CD14-positive monocyte (primary cell): ENCODE measurements at regions not wholly inside any gene's neighbourhood (a gene's known extent, or its start where the extent isn't known, plus 50 kb on each side); places are given as distances from the start of the nearest gene placed in this dataset.

Source experiments
- DNase-seq, 3 donors: peaks; one replicate each; pipeline ENCODE4 v3.0.0-alpha.2; 2011 to 2022
- H2AFZ ChIP-seq: 2 replicates; pipeline ENCODE4 v1.6.0; 2012; ENCODE audit warnings: mild to moderate bottlenecking, low read depth, low read length, inconsistent platforms; ENCODE audit not compliant: insufficient read depth, poor library complexity, severe bottlenecking
- H3K27ac ChIP-seq, 2 donors: 1 replicate in 1 of 2; 2 replicates in 1 of 2; pipeline ENCODE4 v1.5.1; 2012 to 2013; ENCODE audit warnings: low read length in 2 of 2, control low read depth in 1 of 2, inconsistent platforms in 1 of 2, low read depth in 1 of 2, mild to moderate bottlenecking in 1 of 2
- H3K27me3 ChIP-seq, 2 donors: one replicate each; pipeline versions ENCODE4 v1.6.0 to v1.6.1; 2011 to 2013; ENCODE audit warnings: low read length in 2 of 2; ENCODE audit not compliant: control insufficient read depth in 2 of 2, insufficient read depth in 2 of 2
- H3K36me3 ChIP-seq, 2 donors: replicated peaks in 1 of 2; 1 replicate in 1 of 2; 2 replicates in 1 of 2; pipeline versions ENCODE4 v1.5.1 to v1.6.1; 2012 to 2013; ENCODE audit warnings: low read length in 2 of 2, control low read depth in 1 of 2, inconsistent platforms in 1 of 2, mild to moderate bottlenecking in 1 of 2; ENCODE audit not compliant: insufficient read depth in 2 of 2, control insufficient read depth in 1 of 2
- H3K4me1 ChIP-seq, 2 donors: 1 replicate in 1 of 2; 2 replicates in 1 of 2; pipeline versions ENCODE4 v1.5.1 to v1.6.1; 2012 to 2013; ENCODE audit warnings: low read length in 2 of 2, control low read depth in 1 of 2, inconsistent platforms in 1 of 2, mild to moderate bottlenecking in 1 of 2, moderate library complexity in 1 of 2; ENCODE audit not compliant: insufficient read depth in 2 of 2, control insufficient read depth in 1 of 2
- H3K4me2 ChIP-seq: replicated peaks from 2 replicates; pipeline ENCODE3; 2012; ENCODE audit warnings: low read length, moderate library complexity, mild to moderate bottlenecking; ENCODE audit not compliant: poor library complexity, severe bottlenecking; ENCODE audit errors: extremely low read depth
- H3K4me3 ChIP-seq, 3 experiments: fragments of 200-600 bp in 1 of 3; sonication (generic) in 1 of 3; replicated peaks in 1 of 3; 1 replicate in 2 of 3; 2 replicates in 1 of 3; pipeline ENCODE4 v1.5.1; 2011 to 2013; ENCODE audit warnings: low read length in 3 of 3, mild to moderate bottlenecking in 3 of 3, control low read depth in 2 of 3, low read depth in 2 of 3, inconsistent platforms in 1 of 3, moderate library complexity in 1 of 3
- H3K79me2 ChIP-seq: 2 replicates; pipeline ENCODE4 v1.6.0; 2012; ENCODE audit warnings: mild to moderate bottlenecking, control low read depth, inconsistent platforms, low read length, moderate library complexity; ENCODE audit not compliant: insufficient read depth
- H3K9ac ChIP-seq: 2 replicates; pipeline ENCODE4 v1.6.0; 2017; ENCODE audit warnings: low read length, mild to moderate bottlenecking; ENCODE audit not compliant: insufficient read depth, poor library complexity, severe bottlenecking
- H3K9me3 ChIP-seq, 2 donors: replicated peaks in 1 of 2; 1 replicate in 1 of 2; 2 replicates in 1 of 2; pipeline versions ENCODE4 v1.5.1 to v1.6.1; 2012 to 2013; ENCODE audit warnings: low read length in 2 of 2, control low read depth in 1 of 2; ENCODE audit not compliant: control insufficient read depth in 1 of 2, insufficient read depth in 1 of 2
- H4K20me1 ChIP-seq: 2 replicates; pipeline ENCODE4 v1.6.0; 2012; ENCODE audit warnings: mild to moderate bottlenecking, low read length, control low read depth, moderate library complexity; ENCODE audit not compliant: insufficient read depth
- H3K27ac Mint-ChIP-seq, 7 donors: one replicate each; pipeline ENCODE4 v1.8.0; 2020; ENCODE audit warnings: mild to moderate bottlenecking in 7 of 7, mixed read lengths in 7 of 7, moderate library complexity in 6 of 7, inconsistent platforms in 2 of 7
- H3K27me3 Mint-ChIP-seq, 3 donors: one replicate each; pipeline ENCODE4 v1.8.0; 2021 to 2022; ENCODE audit warnings: low read depth in 3 of 3, mild to moderate bottlenecking in 3 of 3, mixed read lengths in 3 of 3, moderate library complexity in 3 of 3, inconsistent platforms in 1 of 3
- H3K36me3 Mint-ChIP-seq, 2 donors: one replicate each; pipeline ENCODE4 v1.8.0; 2020; ENCODE audit warnings: mixed read lengths in 2 of 2, inconsistent platforms in 1 of 2, mild to moderate bottlenecking in 1 of 2
- H3K4me1 Mint-ChIP-seq: one replicate; pipeline ENCODE4 v1.8.0; 2020; ENCODE audit warnings: mild to moderate bottlenecking, mixed read lengths
- H3K4me3 Mint-ChIP-seq, 2 donors: one replicate each; pipeline ENCODE4 v1.8.0; 2020; ENCODE audit warnings: mild to moderate bottlenecking in 2 of 2, mixed read lengths in 2 of 2, moderate library complexity in 1 of 2
- H3K9me3 Mint-ChIP-seq, 7 donors: one replicate each; pipeline ENCODE4 v1.8.0; 2020 to 2022; ENCODE audit warnings: mixed read lengths in 7 of 7, mild to moderate bottlenecking in 6 of 7, moderate library complexity in 6 of 7, inconsistent platforms in 2 of 7
- CTCF ChIP-seq: fragments of 200-600 bp; IDR thresholded peaks from one replicate; pipeline ENCODE4 v1.8.0; 2022; ENCODE audit warnings: antibody characterized with exemption, mild to moderate bottlenecking
- whole genome bisulfite sequencing: methylation state at CpG from one replicate; pipeline ENCODE4 v1.1.5; 2013; ENCODE audit warnings: missing lambda C conversion rate; ENCODE audit not compliant: insufficient coverage; 5-methylcytosine and 5-hydroxymethylcytosine counted together
- intact Hi-C, 2 donors: fragments of 100-400 bp; cut with micrococcal nuclease; formaldehyde crosslinking; loops; one replicate each; pipeline versions ENCODE4 v1.15.0 to v1.15.1; 2023

- Histone ChIP-seq H3K9me3 (no peaks in the 10 kb centered on the region), H3K4me2 (no peak overlapping the region), H3K9ac (no peak overlapping the region), H3K4me3 (no peak overlapping the region), H2AFZ (no peak overlapping the region), H4K20me1 (no peaks in the 10 kb centered on the region), H3K79me2 (no peaks in the 10 kb centered on the region), H3K27ac (no peak overlapping the region), H3K27me3 (no peaks in the 10 kb centered on the region), H3K36me3 (no peaks in the 10 kb centered on the region), H3K4me1 (no peaks in the 10 kb centered on the region)
- DNase-seq = no peak
- intact Hi-C loops = no loop called here
- TF ChIP-seq CTCF = no peak
- Mint-ChIP-seq H3K4me1 (no peaks in the 10 kb centered on the region), H3K36me3 (no peaks in the 10 kb centered on the region), H3K4me3 (no peak overlapping the region), H3K27ac (no peak overlapping the region), H3K9me3 (peaks cover 0 to 4% (median 0%) of the 10 kb centered on the region in 7 donors), H3K27me3 (no peaks in the 10 kb centered on the region)
- WGBS = no CpG with 5 or more reads among the region's 1 CpG
Observed at GRCh38 chr18:32840962-32841361, 68.1 kb upstream of the KLHL14 start.

GRCh38 chr18:32835951-32836350 is 63.1 kb upstream of the KLHL14 start:
- H3K27me3 ChIP-seq = no peaks in the 10 kb centered on the region
- Mint-ChIP-seq H3K36me3 (no peaks in the 10 kb centered on the region), H3K4me1 (no peaks in the 10 kb centered on the region), H3K4me3 (no peak overlapping the region), H3K27ac (no peak overlapping the region), H3K27me3 (no peaks in the 10 kb centered on the region), H3K9me3 (peaks cover 0 to 6% (median 0%) of the 10 kb centered on the region in 7 donors)
- no peak for DNase-seq
- no peak overlapping the region for H3K27ac ChIP-seq
- intact Hi-C loops = no loop called here
- no peaks in the 10 kb centered on the region for H3K9me3 ChIP-seq
- no peaks in the 10 kb centered on the region for H3K36me3 ChIP-seq
- H3K4me2 ChIP-seq = no peak overlapping the region
- H3K4me1 ChIP-seq = no peaks in the 10 kb centered on the region
- H3K4me3 ChIP-seq = no peak overlapping the region
- H3K9ac ChIP-seq = no peak overlapping the region
- TF ChIP-seq CTCF = no peak
- no peaks in the 10 kb centered on the region for H4K20me1 ChIP-seq
- no peak overlapping the region for H2AFZ ChIP-seq
- H3K79me2 ChIP-seq = no peaks in the 10 kb centered on the region
